CD4-positive, alpha-beta T cell treated with Interleukin-15 for 4 hours (primary cell): ENCODE measurements at regions not wholly inside any gene's neighbourhood (a gene's known extent, or its start where the extent isn't known, plus 50 kb on each side); places are given as distances from the start of the nearest gene placed in this dataset.
"Not testable (repeated sequence)": the region's sequence is repeated elsewhere in the genome, so short reads cannot be mapped to it uniquely, and the experiment has no call there.

Experiments
- DNase-seq: peaks from one replicate; pipeline ENCODE4 v3.0.0-alpha.2; 2020; ENCODE audit warnings: low spot score

DNA sequence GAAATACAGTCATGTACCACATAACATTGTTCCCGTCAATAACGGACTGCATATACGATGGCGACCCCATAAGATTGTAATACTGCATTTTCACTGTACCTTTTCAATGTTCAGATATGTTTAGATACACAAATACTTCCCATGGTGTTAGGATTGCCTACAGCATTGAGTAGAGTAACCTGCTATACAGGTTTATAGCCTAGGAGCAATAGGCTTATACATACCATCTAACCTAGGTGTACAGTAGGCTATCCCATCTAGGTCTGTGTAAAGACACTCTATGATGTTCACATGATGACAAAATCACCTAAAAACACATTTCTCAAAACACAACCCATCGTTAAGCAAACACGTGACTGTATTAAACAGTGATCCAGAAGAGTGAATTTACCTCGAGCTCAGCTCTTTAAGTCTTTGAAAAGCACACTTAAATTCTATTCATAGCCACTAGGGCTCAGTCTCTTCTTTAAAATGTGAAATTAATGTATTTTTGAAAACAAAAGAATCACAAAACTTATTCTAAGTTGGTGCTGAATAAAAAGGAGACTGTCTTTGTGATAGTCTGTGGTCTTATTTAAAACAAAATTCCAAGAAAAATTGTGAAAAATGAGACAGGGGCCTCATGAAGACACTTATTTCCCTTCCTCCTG is 239.1 kb upstream of the ARID2 start:
- DNase-seq: no peak

DNA sequence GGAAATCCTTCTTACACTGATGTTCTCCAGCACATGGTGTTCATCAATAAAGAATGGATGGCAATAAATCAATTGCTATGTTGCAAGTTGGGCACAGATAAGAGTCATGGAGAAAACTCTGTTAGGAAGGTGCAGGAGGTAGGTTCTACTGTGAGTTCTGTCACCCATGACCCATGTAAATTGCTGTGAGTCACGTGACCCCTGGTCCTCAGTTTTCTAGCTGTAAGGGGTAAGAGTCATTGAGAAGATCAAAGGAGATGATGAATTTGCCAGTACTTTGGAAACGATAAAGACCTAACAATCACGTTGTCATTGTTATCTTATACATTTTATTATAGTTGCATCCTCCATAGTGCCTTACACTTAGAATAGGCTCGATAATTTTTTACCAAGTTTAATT is 235.2 kb upstream of the ARID2 start:
- no peak for DNase-seq

DNA sequence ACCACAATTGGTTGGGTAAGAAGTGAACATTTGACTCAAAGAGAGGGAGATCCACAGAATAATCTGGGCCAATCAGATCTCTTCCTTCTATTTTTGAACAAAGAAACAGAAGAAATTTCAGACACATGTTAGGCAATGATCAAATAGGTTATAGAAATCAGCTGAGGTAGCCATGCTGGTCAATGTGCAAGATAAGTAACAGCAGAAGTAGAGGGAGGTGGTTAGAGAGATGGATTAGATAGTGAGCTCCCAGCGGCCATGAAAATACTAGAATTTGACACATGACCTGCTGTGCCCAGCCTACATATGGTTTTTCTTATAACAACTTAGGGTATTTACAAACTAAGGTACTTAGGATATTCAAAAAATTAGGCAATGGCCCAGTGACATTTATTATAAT is 230.9 kb upstream of the ARID2 start:
- no peak for DNase-seq

DNA sequence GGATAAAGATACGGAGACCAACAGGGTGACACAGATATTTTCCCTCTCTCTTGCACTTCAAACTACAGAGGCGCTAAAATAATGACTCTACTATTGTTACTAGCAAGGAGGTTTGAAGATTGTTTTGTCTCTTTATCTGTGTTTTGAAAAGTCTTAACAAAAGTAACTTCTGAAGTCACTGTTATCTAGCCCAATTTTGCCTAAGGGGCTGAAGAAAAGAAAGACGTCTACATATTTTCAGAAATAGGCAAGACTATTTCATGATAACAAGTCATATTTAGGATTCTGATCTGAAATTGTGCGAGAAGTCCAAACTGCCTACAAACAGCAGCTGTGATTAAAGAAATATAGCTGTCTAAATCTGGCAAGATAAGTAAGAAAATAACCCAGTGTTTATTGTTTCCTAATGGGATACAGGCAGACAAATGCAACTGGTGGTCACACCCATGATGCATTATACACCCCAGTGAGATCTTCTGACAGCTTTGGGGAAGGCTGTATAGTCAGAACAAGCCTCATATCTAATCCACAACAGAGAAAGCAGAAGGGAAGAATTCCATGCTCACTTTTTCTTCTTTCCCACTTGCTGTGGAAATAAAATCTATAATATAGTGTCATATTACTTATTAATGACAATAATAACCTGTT is 226.9 kb upstream of the ARID2 start:
- no peak for DNase-seq

DNA sequence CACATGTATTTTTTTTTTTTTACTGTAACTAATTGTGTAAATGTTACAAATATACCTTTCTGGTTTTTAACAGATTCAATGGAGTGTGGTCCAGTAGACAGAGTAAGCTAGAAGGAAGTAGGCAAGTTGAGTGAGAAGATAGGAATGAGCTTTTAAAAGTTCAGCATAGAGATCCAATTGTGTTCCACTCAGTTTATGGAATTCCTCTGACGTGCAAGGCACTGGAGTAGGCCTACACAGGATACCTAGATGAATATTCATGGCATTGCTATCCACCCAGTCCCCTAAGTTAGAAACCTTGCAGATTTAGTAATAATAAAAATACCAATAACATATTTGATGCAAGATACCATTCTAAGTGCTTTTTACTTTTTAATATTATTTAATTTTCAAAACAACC is 225.6 kb upstream of the ARID2 start:
- no peak for DNase-seq

DNA sequence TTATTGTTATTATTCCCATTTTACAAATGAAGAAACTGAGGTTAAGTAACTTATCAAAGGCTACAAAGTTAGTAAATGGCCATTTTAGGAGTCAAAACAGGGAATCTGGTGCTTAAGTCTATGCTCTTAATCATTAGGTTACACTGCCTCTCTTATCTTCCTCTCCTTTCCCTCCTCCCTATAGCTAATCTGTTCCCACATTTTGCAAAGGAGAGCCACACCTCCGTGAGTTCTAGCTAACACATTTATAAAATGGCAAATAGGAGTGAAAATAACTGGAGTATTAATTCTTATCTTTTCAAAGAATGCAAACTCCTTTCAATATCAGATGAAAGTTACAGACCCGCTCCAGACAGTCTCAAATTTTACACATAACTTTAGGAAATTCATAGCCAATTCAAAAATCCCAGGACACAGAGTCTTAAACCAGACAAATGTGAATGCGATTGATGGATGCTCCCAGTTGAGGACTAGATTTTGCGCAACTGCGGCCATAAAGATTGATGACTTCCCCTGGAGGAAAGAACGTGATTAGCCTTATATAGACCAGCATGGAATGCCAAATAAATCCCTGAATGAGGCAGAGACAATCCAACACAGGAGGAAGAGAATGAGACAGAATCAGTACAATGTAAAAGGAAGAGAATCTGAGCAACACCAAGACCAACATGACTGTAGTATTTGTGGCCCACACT is 225.0 kb upstream of the ARID2 start:
- DNase-seq: no peak

DNA sequence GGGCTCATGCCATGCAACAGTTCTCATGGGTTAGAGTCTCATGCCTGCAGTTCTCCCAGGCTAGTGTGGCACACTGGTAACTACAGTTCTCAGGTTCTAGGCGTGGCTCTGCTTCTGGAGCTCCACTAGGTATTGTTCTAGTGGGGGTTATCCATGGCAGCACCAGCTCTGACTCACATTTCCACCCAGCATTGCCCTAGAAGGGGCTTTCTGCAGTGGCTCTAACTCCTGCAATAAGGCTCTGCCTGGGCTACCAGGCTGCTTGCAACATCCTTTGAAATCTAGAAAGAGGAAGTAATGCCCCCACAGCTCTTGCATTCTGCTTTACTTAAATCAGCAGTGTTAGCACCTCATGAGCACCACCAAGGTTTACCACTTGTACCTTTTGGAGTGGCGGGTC is 220.3 kb upstream of the ARID2 start:
- DNase-seq: no peak

DNA sequence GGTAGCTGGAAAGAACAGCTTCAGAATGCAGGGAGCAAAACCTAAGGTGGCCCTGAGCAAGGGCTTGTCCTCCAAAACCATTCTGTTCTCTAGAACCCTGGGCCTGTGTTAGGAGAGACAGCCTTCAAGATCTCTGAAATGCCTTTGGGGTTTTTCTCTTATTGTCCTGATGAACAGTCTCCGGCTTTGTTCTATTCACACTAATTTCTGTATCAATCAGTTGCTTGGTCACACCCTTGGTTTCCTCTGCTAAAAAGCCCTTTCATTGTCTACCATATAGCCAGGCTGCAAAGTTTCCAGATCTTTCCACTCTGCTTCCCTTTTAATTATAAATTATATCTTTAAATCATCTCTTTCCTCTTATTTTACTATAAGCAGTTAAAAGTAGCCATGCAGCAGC is 219.9 kb upstream of the ARID2 start:
- no peak for DNase-seq

DNA sequence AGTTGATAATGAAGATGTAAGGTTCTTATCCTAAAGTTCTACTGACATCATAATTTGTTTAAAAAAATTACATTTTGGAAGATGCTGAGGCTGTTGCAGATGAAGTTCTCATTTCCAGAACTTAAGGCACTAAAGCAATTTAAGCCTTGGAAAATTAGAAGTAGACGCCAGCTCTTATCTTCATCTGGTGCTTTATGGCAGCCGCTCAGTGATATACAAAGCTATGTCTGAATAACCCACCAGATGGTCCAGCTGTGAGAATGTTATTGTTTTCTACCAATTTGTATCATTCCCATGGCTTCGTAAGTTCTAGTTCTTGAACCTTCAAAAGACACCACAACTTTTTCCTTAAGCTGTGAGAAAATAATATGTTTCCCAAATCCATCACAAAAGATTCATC is 212.1 kb upstream of the ARID2 start:
- no peak for DNase-seq

DNA sequence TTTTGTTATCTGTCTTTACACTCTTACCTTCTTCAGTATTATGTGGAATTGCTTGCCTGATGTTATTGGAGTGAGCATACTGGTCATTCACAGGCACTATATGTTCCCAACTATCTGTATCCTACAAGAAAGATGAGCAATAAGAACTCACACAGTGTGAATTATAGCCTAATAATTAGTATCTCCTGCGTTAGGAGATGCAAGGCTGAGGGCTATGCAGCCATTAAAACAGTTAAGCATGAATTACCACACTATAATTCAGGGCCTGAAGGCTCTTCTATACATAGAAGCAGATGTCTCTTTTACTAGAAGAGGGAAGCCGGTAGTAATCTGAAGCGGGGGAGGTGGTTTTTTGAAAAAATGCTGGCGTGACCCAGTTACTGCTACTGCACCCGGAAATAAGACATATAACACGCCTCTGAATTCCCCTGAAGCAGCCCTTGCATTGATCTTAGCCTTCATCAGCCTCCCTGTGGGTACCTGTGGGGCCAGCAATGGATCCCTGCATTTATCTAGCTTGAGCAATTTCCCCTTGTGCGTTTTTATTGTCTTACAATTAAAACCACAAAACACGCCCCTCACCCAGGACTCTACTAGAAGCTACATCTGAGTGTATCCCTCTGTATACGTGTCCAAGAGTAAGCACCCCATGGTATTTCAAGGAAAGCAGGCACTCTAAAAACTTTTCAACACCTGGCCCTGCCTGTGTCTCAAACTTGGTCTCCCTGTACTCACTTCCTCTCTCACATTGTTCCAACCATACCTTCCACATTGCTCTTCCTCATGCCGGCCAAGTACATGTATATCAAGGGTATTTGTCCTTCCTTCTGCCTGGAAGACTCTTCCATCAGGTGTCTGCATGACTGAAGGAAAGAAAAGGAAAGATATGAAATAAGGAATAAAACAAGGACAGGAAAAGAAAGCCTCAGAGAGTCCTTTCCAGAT is 210.9 kb upstream of the ARID2 start:
- peak; percentile 59 for DNase-seq

DNA sequence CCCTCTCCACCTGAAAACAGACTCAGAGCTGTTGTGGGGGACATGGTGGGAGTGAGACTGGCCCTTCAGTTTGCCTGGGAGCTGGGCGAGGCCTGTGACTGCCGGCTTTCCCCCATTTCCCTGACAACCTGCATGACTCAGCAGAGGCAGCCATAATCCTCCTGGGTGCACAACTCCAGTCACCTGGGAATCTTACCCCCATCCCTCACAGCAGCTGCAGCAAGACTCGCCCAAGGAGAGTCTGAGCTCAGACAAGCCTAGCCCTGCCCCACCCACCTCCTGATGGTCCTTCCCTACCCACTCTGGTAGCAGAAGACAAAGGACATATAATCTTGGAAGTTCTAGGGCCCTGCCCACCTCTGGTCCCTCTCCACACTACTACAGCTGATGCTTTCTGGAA is 207.3 kb upstream of the ARID2 start:
- no peak for DNase-seq

DNA sequence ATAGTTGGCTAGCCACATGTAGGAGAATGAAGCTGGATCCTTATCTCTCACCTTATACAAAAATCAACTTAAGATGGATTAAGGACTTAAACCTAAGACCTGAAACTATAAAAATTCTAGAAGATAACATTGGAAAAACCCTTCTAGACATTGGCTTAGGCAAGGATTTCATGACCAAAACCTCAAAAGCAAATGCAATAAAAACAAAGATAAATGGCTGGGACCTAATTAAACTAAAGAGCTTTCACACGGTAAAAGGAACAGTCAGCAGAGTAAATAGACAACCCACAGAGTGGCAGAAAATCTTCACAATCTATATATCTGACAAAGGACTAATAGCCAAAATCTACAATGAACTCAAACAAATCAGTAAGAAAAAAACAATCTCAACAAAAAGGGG is 202.7 kb upstream of the ARID2 start:
- not testable (repeated sequence) for DNase-seq

DNA sequence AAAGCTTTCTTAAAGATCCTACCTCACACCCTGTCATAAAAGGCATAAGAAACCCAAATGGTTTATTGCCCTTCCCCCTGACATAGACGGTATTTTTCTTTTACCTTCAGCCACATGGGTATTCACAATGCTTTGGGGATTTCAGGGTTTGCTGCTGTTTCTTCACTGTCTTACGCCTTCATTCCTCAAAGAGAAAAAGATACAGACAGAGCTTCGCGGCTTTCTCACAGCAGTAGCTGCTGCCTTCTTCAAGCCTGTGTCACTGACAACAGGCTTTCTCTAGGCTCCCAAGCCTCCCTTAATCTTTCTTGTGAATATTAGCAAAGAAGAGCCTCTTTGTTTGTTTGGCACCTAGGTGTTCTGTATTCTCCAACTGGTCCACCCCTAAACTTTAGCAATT is 197.4 kb upstream of the ARID2 start:
- no peak for DNase-seq

DNA sequence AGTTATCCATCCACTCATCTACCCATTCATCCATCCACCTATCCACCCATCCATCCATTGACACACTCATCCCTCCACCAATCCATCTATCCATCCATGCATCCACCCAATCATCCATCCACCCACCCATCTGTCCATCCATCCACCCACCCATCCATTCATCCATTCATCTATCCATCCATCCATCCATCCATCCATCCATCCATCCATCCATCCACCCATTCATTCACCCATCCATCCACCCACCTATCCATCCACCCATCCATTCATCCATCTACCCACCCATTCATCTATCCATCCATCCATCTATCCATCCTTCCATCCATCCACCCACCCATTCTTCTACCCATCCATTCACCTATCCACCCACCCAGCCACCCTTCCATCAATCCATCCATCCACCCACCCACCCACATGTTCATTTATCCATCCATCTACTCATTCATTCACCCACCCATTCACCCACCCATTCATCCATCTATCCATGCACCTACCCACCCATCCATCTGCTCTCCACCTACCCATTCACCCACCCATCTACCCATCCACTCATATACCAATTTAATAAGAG is 193.8 kb upstream of the ARID2 start:
- no peak for DNase-seq

DNA sequence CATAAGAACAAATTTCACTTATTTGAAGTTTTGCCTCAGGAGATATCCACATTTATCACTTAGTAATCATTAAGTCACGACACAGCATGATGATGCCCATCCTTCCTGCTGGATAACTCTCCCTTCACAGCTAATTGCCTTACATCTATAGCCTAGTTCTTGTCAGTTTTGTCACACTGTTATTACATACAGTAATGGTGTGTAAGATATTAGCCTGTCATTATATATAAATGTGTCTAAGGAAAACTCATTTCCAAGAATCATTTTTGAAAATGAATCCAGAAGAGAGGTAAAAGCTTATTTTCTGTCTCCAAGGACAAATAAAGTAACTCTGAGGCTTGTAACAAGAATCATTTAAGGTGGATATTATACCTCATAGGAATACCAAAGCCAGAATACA is 193.2 kb upstream of the ARID2 start:
- DNase-seq: no peak

DNA sequence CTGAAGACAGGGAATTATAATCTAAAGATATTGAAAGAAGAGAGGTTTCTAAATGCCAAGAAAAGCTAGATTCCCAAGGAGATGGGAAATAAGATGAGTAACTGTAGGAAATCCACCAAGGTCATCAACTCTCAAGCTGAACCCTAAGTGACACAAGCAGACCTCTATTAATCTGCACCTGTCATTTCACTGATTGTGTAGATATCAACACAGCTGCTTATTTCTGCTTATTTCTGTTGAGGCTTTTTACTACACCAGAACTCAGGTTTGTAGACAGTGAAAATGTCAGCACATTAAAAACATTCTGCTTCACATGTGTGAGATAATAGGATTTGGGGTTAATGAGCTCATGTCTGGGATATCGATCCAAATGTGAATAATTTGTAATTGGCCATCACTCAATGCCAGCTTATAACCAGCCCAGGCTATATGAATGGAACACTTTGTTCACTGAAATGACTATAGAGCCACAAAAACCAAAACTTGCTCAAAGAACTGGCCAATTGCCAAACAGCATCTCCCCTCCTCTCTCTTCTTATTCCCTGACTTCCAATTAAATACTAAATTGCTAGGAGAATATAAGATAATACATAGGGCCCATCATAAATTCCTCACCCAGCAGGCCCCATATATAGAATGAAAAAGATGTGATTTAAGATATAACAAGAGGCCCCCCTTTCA is 188.7 kb upstream of the ARID2 start:
- no peak for DNase-seq

DNA sequence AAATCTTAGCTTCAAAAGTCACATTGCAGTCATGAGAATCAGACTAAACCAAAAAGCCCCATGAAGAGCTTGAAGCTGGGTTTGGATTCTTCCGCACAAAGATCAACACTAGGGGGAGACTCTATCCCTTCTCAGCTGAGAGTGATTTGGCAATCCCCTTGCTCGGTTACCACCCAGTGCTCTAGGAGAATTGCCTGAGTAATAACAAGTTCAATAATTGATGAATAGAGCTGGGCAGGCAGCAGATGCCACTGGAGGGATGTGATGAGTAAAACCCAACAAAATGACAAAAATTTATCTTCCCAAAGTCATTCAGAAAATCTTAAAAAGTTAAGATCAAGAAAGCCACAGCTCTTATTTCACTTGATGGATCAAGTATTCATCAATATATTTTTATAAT is 185.6 kb upstream of the ARID2 start:
- peak; percentile 80 for DNase-seq

DNA sequence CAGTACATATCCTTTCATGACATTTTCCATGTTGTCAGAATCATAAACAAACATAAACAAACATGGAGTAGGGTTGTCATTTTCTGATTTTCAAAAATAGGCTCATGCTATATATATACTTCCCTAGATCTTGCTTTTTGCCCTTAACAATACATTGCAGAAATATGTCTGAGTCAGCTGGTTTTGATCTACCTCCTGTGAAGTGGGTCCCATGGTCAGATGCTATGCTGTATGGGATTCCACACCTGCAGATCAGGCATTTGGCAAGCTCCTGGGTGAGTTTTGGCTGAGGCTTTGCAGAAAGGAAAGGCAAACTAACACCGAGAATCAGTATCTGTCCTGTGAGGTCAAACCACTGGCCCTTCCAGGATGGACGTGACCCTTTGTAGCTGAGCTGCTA is 183.0 kb upstream of the ARID2 start:
- no peak for DNase-seq

DNA sequence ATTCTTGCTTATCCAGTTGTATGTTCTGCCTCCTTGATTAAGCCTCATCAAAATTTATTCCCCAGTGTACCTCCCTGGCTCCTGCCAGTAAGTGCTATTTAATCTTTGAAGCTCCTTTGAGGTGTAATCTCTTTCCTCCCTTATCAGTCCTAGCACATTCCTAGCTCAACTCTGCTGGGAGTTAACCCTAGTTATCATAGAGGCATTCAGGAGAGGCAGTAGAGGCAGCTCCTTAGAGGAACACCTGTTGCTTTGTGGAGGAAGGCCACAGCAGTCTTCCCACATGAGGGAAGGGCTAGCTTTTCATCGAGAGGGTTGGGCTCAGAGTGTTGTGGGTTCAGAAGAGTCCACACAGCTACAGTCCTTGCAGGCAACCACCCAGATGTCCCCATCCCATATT is 182.4 kb upstream of the ARID2 start:
- no peak for DNase-seq

DNA sequence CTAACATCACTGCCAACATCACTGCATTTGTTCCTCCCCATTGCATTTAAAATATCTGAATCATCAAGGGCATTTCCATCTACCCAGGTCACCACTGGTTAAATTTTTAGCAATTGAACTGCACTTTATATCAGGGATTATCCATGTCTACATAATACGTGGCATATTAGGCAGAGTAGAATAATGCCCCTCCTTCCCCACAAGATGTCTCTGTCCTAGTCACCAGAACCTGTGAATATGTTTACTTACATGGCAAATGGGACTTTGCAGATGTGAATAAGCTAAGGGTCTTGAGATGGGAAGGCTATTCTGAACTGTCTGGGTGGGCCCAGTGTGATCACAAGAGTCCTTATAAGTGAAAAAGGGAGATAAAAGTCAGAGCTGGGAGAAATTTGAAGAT is 181.7 kb upstream of the ARID2 start:
- no peak for DNase-seq

DNA sequence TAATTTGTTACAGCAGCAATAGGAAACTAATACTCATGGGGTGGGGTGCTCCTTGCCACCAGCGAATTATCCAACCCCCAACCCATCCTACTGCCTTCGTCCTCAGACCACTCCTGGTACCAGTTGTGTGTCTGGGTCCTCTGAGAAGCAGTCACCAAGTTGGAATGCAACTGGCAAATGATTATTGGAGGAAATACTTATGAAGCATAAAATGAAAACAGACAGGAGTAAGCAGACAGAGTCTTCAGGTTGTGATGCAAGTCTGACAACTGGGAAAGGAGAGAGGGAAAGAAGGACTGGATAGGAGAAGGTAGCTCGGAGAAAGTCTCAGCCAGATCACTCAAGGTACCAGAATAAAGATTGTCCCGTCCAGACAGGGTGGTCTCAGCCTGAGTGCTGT is 181.1 kb upstream of the ARID2 start:
- no peak for DNase-seq
